ENCODE measurements at regions not wholly inside any gene's neighbourhood (a gene's known extent, or its start where the extent isn't known, plus 50 kb on each side); places are given as distances from the start of the nearest gene placed in this dataset.

GRCh38 chrX:88886908-88887307 is 139.9 kb downstream of the CPXCR1 start:
- no peak for TF ChIP-seq CTCF (IDR thresholded peaks at IDR 0.05)
- TF ChIP-seq POLR2A (IDR thresholded peaks at IDR 0.05), result no peak

All from stomach (tissue), 4 donors.